Fibroblast of lung (primary cell): ENCODE measurements at regions not wholly inside any gene's neighbourhood (a gene's known extent, or its start where the extent isn't known, plus 50 kb on each side); places are given as distances from the start of the nearest gene placed in this dataset.

Experiments
- EZH2 ChIP-seq: IDR thresholded peaks from 2 replicates; pipeline ENCODE4 v1.5.1; 2012; ENCODE audit warnings: low read length, control low read depth, mild to moderate bottlenecking; ENCODE audit errors: missing control alignments
- TF ChIP-seq, protein P1 (sequence below), 2 donors: IDR thresholded peaks in 1 of 2; conservative IDR thresholded peaks in 1 of 2; 1 replicate in 1 of 2; 2 replicates in 1 of 2; pipeline ENCODE4 v1.5.1; 2011 to 2012; ENCODE audit warnings: low read length in 2 of 2, control low read depth in 1 of 2, inconsistent platforms in 1 of 2, low read depth in 1 of 2, mild to moderate bottlenecking in 1 of 2

DNA sequence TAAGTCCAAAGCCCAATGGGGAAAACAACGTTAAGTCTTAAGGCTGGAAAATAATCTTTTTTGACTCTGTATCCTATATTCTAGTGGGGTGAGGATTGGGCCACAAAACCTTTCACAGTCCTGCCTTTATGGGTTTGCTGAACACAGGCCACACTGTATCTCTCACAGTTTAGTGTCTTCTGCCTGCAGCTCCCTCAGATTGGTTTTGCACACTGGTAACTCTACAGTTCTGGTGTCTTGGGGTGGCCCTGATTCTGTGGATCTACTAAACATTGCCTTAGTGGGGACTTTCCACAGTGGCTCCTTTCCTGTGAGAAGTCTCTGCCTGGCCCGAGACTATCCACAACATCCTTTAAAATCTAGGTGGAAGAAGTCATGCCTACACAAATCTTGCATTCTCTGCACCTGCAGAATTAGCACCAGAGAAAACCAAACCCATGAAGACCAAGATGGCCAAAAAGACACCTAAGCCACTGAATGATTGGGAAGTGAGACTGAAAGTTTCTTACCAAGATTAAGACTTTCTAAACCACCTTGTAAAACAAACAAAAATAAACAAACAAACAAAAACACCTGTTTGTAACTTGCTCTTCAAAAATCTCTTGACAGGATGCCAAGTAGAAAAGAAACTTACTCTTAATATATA, 150.4 kb upstream of the PCDH10 start:
- no peak for TF ChIP-seq EZH2
- TF ChIP-seq, protein P1, sequence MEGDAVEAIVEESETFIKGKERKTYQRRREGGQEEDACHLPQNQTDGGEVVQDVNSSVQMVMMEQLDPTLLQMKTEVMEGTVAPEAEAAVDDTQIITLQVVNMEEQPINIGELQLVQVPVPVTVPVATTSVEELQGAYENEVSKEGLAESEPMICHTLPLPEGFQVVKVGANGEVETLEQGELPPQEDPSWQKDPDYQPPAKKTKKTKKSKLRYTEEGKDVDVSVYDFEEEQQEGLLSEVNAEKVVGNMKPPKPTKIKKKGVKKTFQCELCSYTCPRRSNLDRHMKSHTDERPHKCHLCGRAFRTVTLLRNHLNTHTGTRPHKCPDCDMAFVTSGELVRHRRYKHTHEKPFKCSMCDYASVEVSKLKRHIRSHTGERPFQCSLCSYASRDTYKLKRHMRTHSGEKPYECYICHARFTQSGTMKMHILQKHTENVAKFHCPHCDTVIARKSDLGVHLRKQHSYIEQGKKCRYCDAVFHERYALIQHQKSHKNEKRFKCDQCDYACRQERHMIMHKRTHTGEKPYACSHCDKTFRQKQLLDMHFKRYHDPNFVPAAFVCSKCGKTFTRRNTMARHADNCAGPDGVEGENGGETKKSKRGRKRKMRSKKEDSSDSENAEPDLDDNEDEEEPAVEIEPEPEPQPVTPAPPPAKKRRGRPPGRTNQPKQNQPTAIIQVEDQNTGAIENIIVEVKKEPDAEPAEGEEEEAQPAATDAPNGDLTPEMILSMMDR (conservative IDR thresholded peaks at IDR 0.05 in 1 of 2, IDR thresholded peaks at IDR 0.05 in 1 of 2; ENCODE audit: low read depth in 1 of 2, low read length in 2 of 2): no peak
